HG03064 (cell line): ENCODE measurements at regions not wholly inside any gene's neighbourhood (a gene's known extent, or its start where the extent isn't known, plus 50 kb on each side); places are given as distances from the start of the nearest gene placed in this dataset.
"Not testable (repeated sequence)": the region's sequence is repeated elsewhere in the genome, so short reads cannot be mapped to it uniquely, and the experiment has no call there.

Experiments
- ATAC-seq: cut with Tn5 transposase; IDR thresholded peaks from one replicate; pipeline ENCODE4 v1.9.1; 2021; ENCODE audit warnings: low read depth; ENCODE audit not compliant: unreplicated experiment

DNA sequence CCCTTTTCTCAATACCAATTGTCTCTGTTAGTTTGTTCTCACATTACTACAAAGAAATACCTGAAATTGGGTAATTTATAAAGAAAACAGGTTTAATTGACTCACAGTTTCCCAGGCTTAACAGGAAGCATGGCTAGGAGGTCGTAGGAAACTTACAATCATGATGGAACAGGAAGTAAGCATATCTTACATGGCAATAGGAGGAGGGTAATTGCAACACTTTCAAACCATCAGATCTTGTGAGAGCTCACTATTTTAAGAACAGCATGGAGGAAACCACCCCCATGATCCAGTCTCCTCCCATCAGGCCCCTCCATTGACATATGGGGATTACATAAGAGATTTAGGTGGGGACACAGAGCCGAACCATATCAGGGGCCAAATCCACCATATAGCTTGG, 1210.1 kb upstream of the SPRY2 start:
- no peak for ATAC-seq

DNA sequence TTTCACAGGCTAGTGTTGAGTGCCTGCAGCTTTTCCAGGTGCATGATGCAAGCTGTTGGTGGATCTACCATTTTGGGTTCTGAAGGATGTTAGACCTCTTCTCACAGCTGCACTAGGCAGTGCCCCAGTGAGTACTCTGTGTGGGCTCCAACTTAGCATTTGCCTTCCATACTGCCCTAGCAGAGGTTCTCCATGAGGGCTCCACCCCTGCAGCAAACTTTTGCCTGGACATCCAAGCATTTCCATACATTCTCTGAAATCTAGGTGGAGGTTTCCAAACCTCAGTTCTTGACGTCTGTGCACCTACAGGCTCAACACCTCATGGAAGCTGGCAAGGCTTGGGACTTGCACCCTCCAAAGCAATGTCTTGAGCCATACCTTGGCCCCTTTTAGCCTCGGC, 1205.4 kb upstream of the SPRY2 start:
- not testable (repeated sequence) for ATAC-seq

DNA sequence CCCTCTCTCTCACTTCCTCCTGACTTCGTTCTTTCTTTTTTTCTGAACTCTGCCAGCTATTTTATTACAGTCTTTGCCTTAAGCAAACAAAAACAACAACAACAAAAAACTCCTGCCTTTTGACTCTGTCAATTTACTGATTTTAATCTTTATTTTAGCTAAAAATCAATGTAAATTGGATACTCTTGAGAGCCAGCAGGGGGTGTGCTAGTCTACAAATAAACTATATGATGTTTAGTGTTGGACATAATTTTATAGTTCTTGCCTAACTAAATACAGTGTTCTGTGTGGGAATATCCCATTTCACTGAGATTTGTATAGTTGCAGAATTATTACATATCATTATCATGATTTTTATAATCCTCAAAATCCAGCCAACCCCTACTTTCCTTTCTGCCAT, 1199.9 kb upstream of the SPRY2 start:
- ATAC-seq, result no peak

DNA sequence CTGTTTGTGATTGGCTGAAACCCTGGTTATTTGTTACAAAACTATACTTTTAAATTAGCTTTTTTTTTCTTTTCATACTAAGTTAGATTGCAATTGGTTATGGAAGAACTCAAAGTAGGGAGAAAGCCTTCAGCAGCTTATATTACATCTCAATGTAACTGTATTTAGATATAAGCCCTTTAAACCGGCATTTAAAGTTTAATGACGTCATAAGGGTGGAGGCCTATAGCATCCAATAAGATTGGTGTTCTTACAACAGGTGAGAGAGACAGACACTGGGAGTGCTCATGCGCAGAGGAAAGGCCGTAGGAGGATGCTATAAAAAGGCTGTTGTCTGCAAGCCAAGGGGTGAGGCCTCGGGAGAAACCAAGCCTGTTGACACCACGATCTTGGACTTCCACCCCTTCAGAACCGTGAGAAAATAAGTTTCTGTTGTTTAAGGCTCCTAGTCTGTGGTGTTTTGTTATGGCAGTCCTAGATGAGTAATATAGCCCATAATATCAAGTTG, 1198.8 kb upstream of the SPRY2 start:
- ATAC-seq, result no peak

DNA sequence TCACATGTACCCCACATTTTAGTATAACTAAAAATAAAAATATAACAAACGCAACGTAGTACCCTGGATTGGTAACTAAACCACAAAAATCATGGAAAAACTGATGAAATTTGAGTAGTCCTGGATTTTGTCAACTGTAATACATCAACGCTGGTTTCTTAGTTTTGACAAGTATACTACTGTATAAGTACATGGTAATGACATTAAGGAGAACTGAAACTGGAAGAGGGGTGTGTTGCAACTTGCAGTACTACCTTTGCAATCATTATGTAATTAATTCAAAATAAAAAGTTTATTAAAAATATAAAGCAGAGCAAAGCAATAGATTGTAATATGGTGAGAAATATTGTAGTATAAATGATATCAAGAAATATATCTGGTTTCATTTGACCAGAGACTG, 1158.0 kb upstream of the SPRY2 start:
- no peak for ATAC-seq

DNA sequence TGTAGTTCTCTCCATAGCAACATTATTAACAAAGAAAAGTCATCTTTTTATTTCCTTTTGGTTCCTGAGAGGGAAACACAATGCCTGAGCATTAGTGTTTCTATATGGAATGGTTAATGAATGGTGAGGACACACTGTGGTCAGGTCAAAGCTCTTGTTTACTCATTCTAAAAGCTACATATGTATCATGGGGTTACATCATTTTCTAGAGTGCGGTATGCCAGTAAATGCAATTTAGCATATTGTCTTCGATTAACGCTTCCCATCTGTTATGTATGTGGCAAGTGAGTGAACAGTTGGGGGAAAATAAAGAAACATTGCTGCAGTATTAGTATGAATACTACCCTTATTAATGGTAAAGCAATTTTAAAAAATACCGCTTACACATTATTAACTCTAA, 1152.2 kb upstream of the SPRY2 start:
- no peak for ATAC-seq

DNA sequence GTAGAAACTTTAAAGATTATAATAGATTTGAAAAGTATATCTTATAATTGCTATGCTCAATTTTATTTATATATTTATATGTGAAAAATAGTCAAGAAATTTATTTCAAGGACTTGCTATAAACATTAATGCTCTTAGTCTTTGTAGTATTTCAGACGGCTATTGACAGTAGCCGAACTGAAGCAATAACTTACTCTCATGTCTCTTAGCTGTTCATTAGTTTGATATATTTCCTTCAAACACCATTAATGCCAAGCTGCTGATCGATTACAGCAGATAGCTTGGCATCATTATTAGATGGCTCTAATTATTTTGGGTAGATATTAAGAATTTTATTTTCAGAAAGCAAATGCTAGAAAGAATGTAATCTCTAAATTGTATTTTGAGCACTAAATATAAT, 1151.5 kb upstream of the SPRY2 start:
- no peak for ATAC-seq

DNA sequence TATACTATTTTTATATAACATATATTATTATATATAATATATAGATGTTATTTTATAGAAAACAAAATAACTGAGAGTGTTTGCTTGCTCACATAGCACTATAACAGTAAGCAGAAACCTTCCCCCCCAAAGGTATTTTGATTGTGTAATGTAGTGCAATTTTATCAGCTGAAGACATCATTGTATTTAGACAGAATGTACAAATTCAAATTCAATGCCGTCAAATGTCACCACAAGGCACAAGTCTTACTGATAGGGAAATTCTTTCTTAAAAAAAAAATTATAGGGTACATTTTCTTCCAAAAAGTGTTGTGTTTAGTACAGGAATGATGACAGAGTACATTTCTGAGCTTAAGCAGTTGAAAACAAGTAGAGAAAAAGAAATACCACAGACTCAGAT, 1147.1 kb upstream of the SPRY2 start:
- no peak for ATAC-seq

DNA sequence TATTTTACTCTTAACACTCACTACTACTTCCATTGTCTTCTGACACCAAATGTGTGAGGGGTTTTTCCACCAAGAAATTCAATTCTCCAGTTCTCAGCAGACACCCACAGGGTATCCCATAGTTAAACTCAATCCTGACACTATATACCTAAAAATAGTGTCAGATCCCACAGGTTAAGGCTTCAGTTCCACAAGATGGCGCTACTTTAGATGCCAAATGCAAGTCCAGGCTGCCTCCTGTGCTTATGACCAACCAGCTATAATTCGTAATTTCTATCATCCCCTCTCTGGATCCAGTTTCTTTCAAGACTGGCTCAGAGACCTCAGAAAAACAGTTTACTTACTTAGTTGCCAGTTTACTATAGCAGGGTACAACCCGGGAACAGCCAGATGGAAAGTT, 1146.2 kb upstream of the SPRY2 start:
- no peak for ATAC-seq

DNA sequence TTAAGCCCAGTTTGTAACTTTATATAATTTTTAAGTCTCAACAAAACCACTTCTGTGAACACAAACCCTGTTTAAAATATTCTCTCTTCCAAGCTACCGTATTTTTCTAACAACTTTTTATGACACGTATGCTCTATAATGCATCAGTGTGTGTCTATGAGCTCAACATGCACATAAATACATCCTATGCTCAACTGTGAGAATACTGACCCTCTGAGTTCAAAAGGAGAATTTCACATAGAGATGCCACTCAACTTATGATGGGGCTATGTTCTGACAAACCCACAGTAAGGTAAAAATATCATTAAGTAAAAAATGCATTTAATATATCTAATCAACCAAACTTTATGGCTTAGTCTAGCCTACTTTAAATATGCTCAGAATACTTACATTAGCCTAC, 1139.7 kb upstream of the SPRY2 start:
- ATAC-seq, result no peak

DNA sequence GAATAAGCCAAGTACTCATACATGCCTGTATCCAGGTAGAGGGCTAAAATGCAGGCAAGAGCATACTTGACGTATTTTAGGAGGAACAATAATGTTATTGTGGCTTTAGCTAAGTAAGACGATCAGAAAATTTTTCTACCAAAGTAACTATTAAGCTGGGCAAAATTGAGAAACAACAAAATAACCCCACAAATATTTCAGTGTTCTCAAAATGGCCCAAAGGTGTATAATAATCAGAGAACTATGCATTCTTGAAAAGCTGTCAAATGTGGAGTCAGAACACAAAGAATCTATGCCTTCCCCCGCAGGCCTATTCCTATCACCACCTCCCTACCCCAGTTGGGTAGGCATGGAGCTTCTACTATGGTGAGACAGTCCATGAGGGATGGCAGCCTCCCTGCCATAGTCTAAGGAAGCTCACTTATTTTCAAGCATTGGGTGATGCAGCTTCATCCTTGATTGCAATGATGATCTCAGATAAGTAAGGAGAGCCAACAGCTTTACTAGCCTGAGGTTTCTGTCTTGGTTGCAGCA, 1132.5 kb upstream of the SPRY2 start:
- no peak for ATAC-seq

DNA sequence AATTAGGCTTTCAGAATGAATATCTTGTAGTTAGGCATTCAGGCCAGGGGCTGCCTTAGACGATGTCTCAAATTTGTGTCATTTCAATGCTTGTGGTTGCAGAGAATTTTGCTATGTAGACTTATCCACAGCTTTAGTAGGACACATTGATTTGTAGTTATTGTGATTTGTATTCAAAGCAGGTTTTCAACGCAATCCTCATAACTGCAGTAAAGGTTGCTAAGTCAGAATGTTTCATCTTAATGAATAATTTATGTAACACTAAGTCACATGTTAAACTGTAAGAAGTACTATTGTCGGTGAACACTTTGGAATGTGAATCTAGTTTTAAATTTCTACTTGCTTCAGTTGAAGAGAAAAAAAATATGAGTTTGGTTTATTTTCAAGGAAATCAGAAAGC, 1117.2 kb upstream of the SPRY2 start:
- ATAC-seq, result no peak

DNA sequence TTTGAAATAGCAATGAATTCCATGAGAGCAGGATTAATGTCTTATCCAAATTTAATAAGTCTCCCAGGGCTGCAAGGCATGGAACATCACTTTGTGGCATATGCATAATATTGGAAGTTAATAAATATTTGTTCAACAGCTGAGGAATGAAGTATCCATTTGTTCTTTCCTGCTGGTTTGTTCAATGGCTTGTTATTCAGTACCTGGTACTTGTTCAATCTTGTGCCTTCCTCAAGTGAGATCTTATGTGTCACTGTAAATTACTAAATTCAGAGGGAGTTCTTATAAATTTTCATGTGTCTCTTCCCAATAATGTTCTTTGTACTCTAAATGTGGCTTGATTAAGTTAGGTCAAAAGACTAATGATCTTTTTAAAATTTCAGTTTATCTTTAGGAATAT, 1105.5 kb upstream of the SPRY2 start:
- ATAC-seq, result no peak

DNA sequence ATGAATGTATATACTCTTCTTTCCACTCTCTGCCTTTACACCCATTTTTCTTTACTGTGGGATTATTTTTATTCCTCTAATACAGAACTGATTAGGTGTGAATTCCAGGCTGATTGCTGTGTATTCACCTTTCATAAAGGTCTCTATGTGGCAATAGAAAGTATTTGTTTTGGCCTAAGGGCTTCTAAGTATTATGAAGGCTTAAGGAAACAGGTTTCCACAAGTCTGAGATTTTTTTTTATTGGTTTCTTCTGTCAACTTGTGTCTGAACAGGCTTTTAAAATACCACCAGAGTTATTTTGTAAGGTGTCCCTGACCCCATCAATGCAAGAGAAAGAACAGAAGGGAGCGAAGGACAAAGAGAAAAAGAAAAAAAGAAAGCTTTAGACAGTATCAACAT, 1102.0 kb upstream of the SPRY2 start:
- ATAC-seq, result no peak

DNA sequence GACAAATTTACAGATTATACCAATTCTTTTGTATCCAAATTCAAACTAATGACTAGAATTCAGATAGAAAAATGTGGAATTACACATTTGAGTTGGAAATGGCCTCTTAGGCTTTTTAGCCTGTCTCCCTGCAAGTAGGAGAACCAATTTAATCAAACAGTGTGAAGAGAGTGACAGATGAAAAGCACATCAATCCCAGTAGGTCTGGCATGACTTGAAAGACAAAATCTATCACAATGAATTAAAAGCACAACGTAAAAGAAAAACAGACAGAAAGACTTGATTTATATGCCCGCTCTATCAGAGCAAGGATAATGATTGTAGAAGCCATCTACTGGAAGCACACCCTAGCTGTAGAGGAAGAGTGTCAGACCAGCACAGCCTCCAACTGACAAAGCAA, 1084.4 kb upstream of the SPRY2 start:
- no peak for ATAC-seq

DNA sequence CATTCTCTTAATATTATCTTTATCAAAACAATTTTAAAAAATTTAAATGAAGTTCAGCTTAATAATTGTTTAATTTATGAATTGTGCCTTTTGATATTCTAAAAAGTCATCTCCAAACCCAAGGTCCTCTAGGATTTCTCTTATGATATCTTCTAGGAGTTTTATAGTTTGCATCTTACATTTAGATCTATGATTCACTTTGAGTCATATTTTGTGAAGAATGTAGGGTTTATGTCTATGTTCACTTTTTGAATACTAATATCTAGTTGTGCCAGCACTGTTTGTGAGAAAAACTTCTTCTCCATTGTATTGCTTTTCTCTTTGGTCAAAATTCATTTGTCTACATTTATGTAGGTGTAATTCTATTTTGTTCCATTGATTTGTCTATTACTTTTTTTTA, 1068.4 kb upstream of the SPRY2 start:
- ATAC-seq, result no peak

DNA sequence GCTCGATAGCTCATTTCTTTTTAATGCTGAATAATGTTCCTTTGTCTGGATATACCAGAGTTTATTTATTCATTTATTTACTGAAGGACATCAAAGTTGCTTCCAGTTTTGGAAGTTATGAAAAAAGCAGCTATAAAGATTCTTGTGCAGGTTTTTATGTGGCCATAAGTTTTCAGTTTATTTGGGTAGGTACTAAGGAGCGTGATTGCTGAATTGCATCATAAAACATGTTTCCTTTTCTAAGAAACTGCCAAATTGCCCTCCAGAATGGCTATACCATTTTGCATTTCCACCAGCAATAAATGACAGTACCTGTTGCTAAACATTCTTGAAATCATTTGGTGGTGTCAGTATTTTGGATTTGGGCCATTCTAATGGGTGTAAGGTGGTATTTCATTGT, 1067.7 kb upstream of the SPRY2 start:
- no peak for ATAC-seq

DNA sequence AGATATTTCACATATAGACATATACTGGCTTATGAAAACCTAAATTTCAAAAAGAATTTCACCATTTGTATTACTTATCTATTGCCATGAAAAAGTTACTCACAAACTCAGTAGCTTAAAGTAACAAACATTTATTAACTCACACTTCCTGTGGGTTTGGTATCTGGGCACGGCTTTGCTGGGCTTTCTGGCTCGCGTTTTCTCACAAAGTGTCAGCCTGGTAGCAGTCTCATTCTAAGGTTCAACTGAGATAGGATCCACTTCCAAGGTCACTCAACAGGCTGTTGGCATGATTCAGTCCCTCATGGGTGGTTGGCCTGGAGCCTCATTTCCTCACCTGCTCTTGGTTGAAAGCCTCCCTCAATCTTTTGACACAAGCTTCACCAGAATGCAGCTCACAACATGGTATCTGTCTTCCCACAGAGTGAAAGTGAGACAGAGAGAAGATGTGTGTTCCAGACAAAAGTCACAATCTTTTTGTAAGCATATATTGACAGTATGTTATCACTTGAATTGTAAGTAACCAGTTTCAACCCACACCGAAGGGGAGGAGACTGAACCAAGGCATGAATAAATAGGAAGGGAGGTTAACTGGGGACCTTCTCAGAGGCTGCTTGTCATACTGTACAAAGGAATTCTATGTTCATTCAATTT, 1065.8 kb upstream of the SPRY2 start:
- ATAC-seq, result peak; percentile 82

DNA sequence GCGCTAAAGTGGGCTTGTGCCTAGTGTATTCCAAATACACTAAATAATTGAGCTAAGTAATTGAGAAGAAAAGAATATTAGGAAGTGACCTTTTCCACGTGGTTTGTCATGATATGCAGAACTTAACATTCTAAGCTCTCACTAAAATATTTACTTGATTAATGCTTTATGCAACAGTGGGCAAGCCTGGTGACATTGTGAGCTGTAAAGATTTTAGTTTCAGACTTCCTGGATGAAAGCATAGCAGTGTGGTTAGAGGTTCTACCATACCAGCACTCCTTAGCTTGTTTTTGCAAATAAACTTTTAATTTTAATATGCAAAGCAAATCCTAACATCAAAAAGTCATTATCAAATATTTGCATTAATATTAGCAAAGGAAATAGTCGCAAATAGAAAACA, 1065.1 kb upstream of the SPRY2 start:
- ATAC-seq, result no peak

DNA sequence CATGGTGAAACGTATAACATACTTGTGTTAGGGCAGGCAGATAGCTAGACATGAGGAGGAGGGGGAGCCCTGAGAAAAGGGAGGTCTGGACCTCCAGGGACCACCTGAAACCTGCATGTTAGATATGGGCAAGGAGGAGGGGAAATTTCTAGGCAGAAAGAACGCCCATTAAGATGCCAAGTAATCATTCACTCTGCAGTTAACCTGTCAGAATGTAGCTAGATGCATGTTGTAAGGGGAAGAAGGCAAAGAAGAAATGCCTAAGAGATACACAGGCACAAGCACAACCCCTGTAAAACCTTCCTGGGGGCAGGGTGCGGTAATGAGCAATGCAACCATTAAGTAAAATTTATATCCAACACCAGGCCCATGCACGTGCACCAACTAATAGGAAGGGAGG, 1055.3 kb upstream of the SPRY2 start:
- ATAC-seq, result no peak

DNA sequence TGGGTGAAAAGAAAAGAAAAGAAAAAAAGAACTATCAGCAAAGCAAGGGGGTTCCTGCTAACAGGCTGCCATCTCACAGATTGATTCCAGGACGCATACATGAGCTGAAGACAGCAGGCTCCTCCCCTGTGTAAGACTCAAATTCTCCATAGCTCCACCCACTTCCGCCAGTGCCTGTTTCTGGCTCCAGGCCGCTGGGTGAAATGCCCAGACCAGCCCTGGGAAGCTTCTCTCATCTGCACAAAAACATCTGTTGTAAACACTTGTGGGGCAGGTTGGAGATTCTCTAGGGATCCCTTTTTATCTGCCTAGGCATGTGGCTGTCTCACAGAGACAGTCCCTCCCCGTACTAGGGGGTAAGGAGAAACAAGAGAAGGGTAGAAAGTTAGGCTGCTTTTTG, 1054.4 kb upstream of the SPRY2 start:
- ATAC-seq, result no peak

DNA sequence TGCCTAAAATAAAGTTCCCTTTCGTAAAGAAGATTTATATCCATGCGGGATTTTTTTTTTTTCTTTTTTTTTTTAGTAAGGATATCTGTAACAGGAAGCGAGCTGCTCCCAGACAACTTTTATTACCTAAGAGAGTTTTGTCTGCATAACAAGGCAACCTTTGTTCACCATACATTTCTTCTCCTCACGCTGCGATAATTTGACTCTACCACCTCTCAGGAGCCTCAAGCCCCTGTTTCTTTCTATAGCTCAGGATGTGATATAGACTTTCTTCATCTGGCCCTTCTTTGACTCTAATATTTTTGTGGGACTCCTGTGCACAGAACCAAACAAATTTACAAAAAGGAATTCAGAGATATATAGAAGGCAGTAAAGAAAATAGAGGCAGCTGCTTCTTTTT, 1053.7 kb upstream of the SPRY2 start:
- ATAC-seq, result no peak

DNA sequence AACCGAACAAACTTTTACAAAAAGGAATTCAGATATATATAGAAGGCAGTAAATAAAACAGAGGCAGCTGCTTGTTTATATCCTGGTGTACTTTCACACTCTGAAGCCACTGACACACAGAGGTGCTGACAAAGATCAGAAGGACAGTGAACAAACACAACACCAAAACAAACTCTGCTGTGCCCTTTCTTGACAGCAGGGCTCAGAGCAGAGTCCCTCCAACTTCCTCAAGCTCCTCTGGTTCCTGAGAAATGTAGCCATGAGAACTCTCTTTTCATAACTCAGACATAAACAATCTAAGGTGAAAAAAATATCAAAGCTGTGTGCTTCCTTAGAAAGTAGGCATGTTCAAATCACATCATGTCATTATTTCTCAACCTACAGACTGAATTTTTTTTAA, 1052.8 kb upstream of the SPRY2 start:
- no peak for ATAC-seq
